A673 (cell line): ENCODE measurements at regions not wholly inside any gene's neighbourhood (a gene's known extent, or its start where the extent isn't known, plus 50 kb on each side); places are given as distances from the start of the nearest gene placed in this dataset.

ENCODE experiments used
- CTCF ChIP-seq: fragments of 300-800, 200-600 bp; sonication (generic); conservative IDR thresholded peaks from 2 replicates; pipeline ENCODE4 v1.5.1; 2017; ENCODE audit warnings: low read depth, mild to moderate bottlenecking, antibody characterized with exemption, low read length, moderate library complexity, mixed read lengths
- EZH2 ChIP-seq: fragments of 200-600 bp; sonication (generic); IDR thresholded peaks from 2 replicates; pipeline ENCODE4 v1.6.1; 2017; ENCODE audit warnings: borderline replicate concordance, low read depth, mild to moderate bottlenecking, mixed read lengths, antibody characterized with exemption, low read length; ENCODE audit not compliant: poor library complexity, severe bottlenecking

- TF ChIP-seq CTCF (no peak), EZH2 (no peak)
These were observed 130.2 kb upstream of the RAP1B start for GRCh38 chr12:68480526-68480925.
